NOMO-1 (cell line): ENCODE measurements at regions not wholly inside any gene's neighbourhood (a gene's known extent, or its start where the extent isn't known, plus 50 kb on each side); places are given as distances from the start of the nearest gene placed in this dataset.
"Not testable (repeated sequence)": the region's sequence is repeated elsewhere in the genome, so short reads cannot be mapped to it uniquely, and the experiment has no call there.

Experiments
- DNase-seq, 2 experiments: peaks; one replicate each; lab custom pipeline; 2025; ENCODE audit not compliant: unreplicated experiment in 2 of 2; lab: John Stamatoyannopoulos, UW

- DNase-seq, result no peak
These were observed 436.1 kb downstream of the SPATA31D1 start for GRCh38 chr9:82424599-82425120.

- DNase-seq, result no peak
These were observed 442.5 kb downstream of the SPATA31D1 start for GRCh38 chr9:82431121-82431520.

GRCh38 chr9:82433290-82433931 is 444.8 kb downstream of the SPATA31D1 start:
- DNase-seq, result not testable (repeated sequence)

GRCh38 chr9:82436475-82436874 is 447.9 kb downstream of the SPATA31D1 start:
- no peak for DNase-seq

GRCh38 chr9:82437183-82437582 is 448.6 kb downstream of the SPATA31D1 start:
- not testable (repeated sequence) for DNase-seq

- DNase-seq, result no peak
These were observed 450.0 kb downstream of the SPATA31D1 start for GRCh38 chr9:82438581-82438980.

- DNase-seq, result no peak
These were observed 454.7 kb downstream of the SPATA31D1 start for GRCh38 chr9:82443312-82443711.

- DNase-seq, result no peak
These were observed 457.0 kb downstream of the SPATA31D1 start for GRCh38 chr9:82445556-82445955.

- DNase-seq, result no peak
These were observed 458.8 kb downstream of the SPATA31D1 start for GRCh38 chr9:82447343-82447742.

- DNase-seq, result no peak
These were observed 461.4 kb downstream of the SPATA31D1 start for GRCh38 chr9:82449986-82450385.

GRCh38 chr9:82454509-82455190 is 466.1 kb downstream of the SPATA31D1 start:
- DNase-seq, result no peak

- DNase-seq, result no peak
These were observed 468.1 kb downstream of the SPATA31D1 start for GRCh38 chr9:82456642-82457041.

GRCh38 chr9:82457298-82457697 is 468.7 kb downstream of the SPATA31D1 start:
- no peak for DNase-seq

GRCh38 chr9:82457891-82458290 is 469.3 kb downstream of the SPATA31D1 start:
- no peak for DNase-seq

- DNase-seq, result no peak
These were observed 469.7 kb downstream of the SPATA31D1 start for GRCh38 chr9:82458296-82458695.

GRCh38 chr9:82466616-82467260 is 478.2 kb downstream of the SPATA31D1 start:
- DNase-seq, result no peak

- no peak for DNase-seq
These were observed 478.9 kb downstream of the SPATA31D1 start for GRCh38 chr9:82467436-82467835.

- no peak for DNase-seq
These were observed 485.7 kb downstream of the SPATA31D1 start for GRCh38 chr9:82474235-82474634.

- DNase-seq, result no peak
These were observed 487.2 kb downstream of the SPATA31D1 start for GRCh38 chr9:82475584-82476301.

- no peak for DNase-seq
These were observed 492.3 kb downstream of the SPATA31D1 start for GRCh38 chr9:82480921-82481320.

GRCh38 chr9:82487935-82488312 is 499.4 kb downstream of the SPATA31D1 start:
- DNase-seq, result no peak
